C4-2B (cell line): ENCODE measurements at regions not wholly inside any gene's neighbourhood (a gene's known extent, or its start where the extent isn't known, plus 50 kb on each side); places are given as distances from the start of the nearest gene placed in this dataset.

Experiments used
- CTCF ChIP-seq: fragments of 450-650 bp; conservative IDR thresholded peaks from 2 replicates; pipeline ENCODE4 v1.5.1; 2017; ENCODE audit warnings: mild to moderate bottlenecking
- ZFX ChIP-seq: fragments of 450-650 bp; IDR thresholded peaks from 2 replicates; pipeline ENCODE4 v1.6.1; 2017

GRCh38 chr5:56342616-56343015 lies 109.5 kb upstream of the ANKRD55 start:
- no peak for TF ChIP-seq CTCF
- TF ChIP-seq ZFX: no peak
